Neural cell (in vitro differentiated cells): ENCODE measurements at regions not wholly inside any gene's neighbourhood (a gene's known extent, or its start where the extent isn't known, plus 50 kb on each side); places are given as distances from the start of the nearest gene placed in this dataset.
A peak's percentile ranks its signal among the peaks of the same experiment; 100 is the strongest.

Experiments used
- H2AFZ ChIP-seq: fragments of 200-600, 300-800 bp; sonication (generic), shearing (Covaris generic); 2 replicates; pipeline ENCODE4 v1.6.0; 2014; ENCODE audit warnings: low read depth, mild to moderate bottlenecking, antibody characterized with exemption, low read length, moderate library complexity
- H3F3A ChIP-seq: fragments of 200-600 bp; shearing (Covaris generic); 2 replicates; pipeline ENCODE4 v1.6.1; 2016; ENCODE audit warnings: mild to moderate bottlenecking, moderate library complexity, mixed read lengths, antibody characterized with exemption, low read length; ENCODE audit not compliant: insufficient read depth, poor library complexity, severe bottlenecking
- H3K27ac ChIP-seq: fragments of 200-600, 300-800 bp; sonication (generic), shearing (Covaris generic); 2 replicates; pipeline ENCODE4 v1.5.1; 2014; ENCODE audit warnings: mild to moderate bottlenecking, low read length, moderate library complexity
- H3K27me3 ChIP-seq: fragments of 300-800, 200-600 bp; sonication (generic), shearing (Covaris generic); 2 replicates; pipeline ENCODE4 v1.6.0; 2014; ENCODE audit warnings: mild to moderate bottlenecking, low read depth, low read length, moderate library complexity; ENCODE audit not compliant: insufficient read depth
- H3K36me3 ChIP-seq: fragments of 300-800, 200-600 bp; sonication (generic), shearing (Covaris generic); 2 replicates; pipeline ENCODE4 v1.5.1; 2014; ENCODE audit warnings: mild to moderate bottlenecking, antibody characterized with exemption, low read length, moderate library complexity; ENCODE audit not compliant: insufficient read depth
- H3K4me2 ChIP-seq: fragments of 300-800, 200-600 bp; sonication (generic), shearing (Covaris generic); 2 replicates; pipeline ENCODE4 v1.6.0; 2014; ENCODE audit warnings: mild to moderate bottlenecking, low read length
- H3K4me3 ChIP-seq: fragments of 300-800, 200-600 bp; sonication (generic), shearing (Covaris generic); 2 replicates; pipeline ENCODE4 v1.5.1; 2014; ENCODE audit warnings: mild to moderate bottlenecking, low read length, moderate library complexity
- H3K79me2 ChIP-seq: fragments of 200-600 bp; shearing (Covaris generic); replicated peaks from 2 replicates; pipeline ENCODE4 v1.6.0; 2014; ENCODE audit warnings: mild to moderate bottlenecking, low read length, moderate library complexity; ENCODE audit not compliant: insufficient read depth
- H3K9ac ChIP-seq: fragments of 300-800, 200-600 bp; sonication (generic), shearing (Covaris generic); 2 replicates; pipeline ENCODE4 v1.6.1; 2016; ENCODE audit warnings: mild to moderate bottlenecking, low read length, mixed read lengths
- H3K9me2 ChIP-seq: fragments of 200-600 bp; shearing (Covaris generic); 2 replicates; pipeline ENCODE4 v1.6.1; 2016; ENCODE audit warnings: mild to moderate bottlenecking, low read length, mixed read lengths; ENCODE audit not compliant: insufficient read depth
- H3K9me3 ChIP-seq: fragments of 200-600, 300-800 bp; sonication (generic), shearing (Covaris generic); 2 replicates; pipeline ENCODE4 v1.6.1; 2016; ENCODE audit warnings: mild to moderate bottlenecking, mixed run types, low read length, moderate library complexity, mixed read lengths
- H4K20me1 ChIP-seq: fragments of 200-600 bp; shearing (Covaris generic); 2 replicates; pipeline ENCODE4 v1.6.1; 2016; ENCODE audit warnings: mild to moderate bottlenecking, mixed run types; ENCODE audit not compliant: insufficient read depth
- CTCF ChIP-seq: fragments of 450-650 bp; IDR thresholded peaks from 2 replicates; pipeline ENCODE4 v1.5.1; 2014; ENCODE audit warnings: antibody characterized with exemption, mild to moderate bottlenecking, moderate library complexity; ENCODE audit not compliant: poor library complexity, severe bottlenecking
- EP300 ChIP-seq: fragments of 450-650 bp; conservative IDR thresholded peaks from 2 replicates; pipeline ENCODE4 v1.6.1; 2014; ENCODE audit warnings: antibody characterized with exemption, mild to moderate bottlenecking, moderate library complexity; ENCODE audit not compliant: poor library complexity, severe bottlenecking
- MXI1 ChIP-seq: fragments of 450-650 bp; conservative IDR thresholded peaks from 2 replicates; pipeline ENCODE4 v1.6.1; 2014; ENCODE audit warnings: antibody characterized with exemption, mild to moderate bottlenecking; ENCODE audit not compliant: poor library complexity, severe bottlenecking
- POLR2AphosphoS5 ChIP-seq: IDR thresholded peaks from 2 replicates; pipeline ENCODE4 v1.6.1; 2012
- RAD21 ChIP-seq: fragments of 450-650 bp; conservative IDR thresholded peaks from 2 replicates; pipeline ENCODE4 v1.6.1; 2014; ENCODE audit warnings: antibody characterized with exemption, mild to moderate bottlenecking, moderate library complexity
- REST ChIP-seq: IDR thresholded peaks from 2 replicates; pipeline ENCODE4 v1.6.1; 2012; ENCODE audit warnings: borderline replicate concordance
- SMC3 ChIP-seq: fragments of 450-650 bp; conservative IDR thresholded peaks from 2 replicates; pipeline ENCODE4 v1.6.1; 2014; ENCODE audit warnings: antibody characterized with exemption, mild to moderate bottlenecking, moderate library complexity; ENCODE audit not compliant: poor library complexity
- TAF1 ChIP-seq: IDR thresholded peaks from 2 replicates; pipeline ENCODE4 v1.6.1; 2012; ENCODE audit warnings: low read depth

- TF ChIP-seq REST: no peak
- TF ChIP-seq TAF1: no peak
Observed at GRCh38 chr1:95951371-95952102, 717.5 kb downstream of the RWDD3 start (continued).

GRCh38 chr1:95953015-95953414 lies 719.0 kb downstream of the RWDD3 start:
- Histone ChIP-seq H2AFZ (no peak overlapping the region), H3K9ac (no peak overlapping the region), H3K4me3 (no peak overlapping the region), H3K9me3 (no peaks in the 10 kb centered on the region), H3K79me2 (no peaks in the 10 kb centered on the region), H3F3A (no peaks in the 10 kb centered on the region), H3K27ac (peak overlapping the region; percentile 40), H3K36me3 (no peaks in the 10 kb centered on the region), H3K27me3 (no peaks in the 10 kb centered on the region), H4K20me1 (no peaks in the 10 kb centered on the region), H3K4me2 (no peak overlapping the region), H3K9me2 (no peaks in the 10 kb centered on the region)
- TF ChIP-seq SMC3 (peak; percentile 76), RAD21 (peak; percentile 72), POLR2AphosphoS5 (no peak), CTCF (peak; percentile 67), TAF1 (no peak), REST (no peak), MXI1 (no peak), EP300 (no peak)
